GM21825 (cell line): ENCODE measurements at regions not wholly inside any gene's neighbourhood (a gene's known extent, or its start where the extent isn't known, plus 50 kb on each side); places are given as distances from the start of the nearest gene placed in this dataset.
"Not testable (repeated sequence)": the region's sequence is repeated elsewhere in the genome, so short reads cannot be mapped to it uniquely, and the experiment has no call there.

Experiments
- ATAC-seq: cut with Tn5 transposase; IDR thresholded peaks from one replicate; pipeline ENCODE4 v1.9.1; 2021; ENCODE audit warnings: mild to moderate bottlenecking, moderate library complexity; ENCODE audit not compliant: unreplicated experiment

DNA sequence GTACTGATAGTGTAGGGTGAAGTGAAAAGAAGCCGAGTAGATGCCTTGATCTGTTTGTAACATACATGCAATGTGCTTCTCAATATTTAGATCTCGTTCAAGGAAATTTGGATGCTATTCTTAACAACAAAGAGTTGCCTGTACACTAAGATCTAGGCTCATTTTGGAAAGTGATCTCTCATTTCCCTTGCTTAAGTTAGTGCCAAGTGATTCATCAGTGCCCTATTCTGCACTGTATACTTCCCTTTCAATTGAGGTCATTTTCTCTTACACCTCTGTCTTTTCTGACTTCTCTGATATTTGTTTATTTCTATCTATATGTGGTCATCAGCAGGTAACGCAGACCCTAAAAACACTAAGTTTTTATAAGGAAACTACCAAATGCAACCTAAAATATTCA lies 528.6 kb upstream of the PTPRD start:
- ATAC-seq: no peak

DNA sequence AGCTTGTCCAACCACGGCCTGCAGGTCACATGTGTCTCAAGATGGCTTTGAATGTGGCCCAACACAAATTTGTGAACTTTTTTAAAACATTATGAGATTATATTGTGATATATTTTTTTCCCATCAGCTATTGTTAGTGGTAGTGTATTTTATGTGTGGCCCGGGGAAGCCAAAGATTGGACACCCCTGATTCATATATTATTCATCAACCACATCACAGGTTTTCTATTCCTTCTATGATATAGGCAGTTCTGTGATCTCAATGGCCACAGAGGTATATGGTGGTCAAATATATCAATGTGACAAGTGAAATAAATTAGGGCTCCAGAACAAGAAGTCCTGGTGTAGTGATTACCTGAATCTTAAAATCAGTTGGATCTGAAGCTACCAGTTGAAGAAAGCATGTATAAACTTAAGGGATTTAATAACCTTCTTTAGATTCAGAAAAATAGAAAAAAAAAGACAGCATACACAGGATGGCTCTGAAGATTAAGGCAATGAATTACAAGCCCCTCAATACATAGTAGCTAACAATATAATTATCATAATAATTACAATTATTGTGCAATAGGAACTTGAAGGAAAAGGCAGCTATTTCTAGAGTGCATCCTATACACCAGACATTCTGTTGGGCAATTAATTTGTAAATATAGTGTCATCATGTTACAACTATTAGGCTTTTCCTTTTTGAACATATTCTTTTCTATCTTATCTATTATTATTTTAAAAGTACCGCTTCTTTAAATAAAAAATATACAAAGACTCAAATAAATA lies 530.4 kb upstream of the PTPRD start:
- no peak for ATAC-seq

DNA sequence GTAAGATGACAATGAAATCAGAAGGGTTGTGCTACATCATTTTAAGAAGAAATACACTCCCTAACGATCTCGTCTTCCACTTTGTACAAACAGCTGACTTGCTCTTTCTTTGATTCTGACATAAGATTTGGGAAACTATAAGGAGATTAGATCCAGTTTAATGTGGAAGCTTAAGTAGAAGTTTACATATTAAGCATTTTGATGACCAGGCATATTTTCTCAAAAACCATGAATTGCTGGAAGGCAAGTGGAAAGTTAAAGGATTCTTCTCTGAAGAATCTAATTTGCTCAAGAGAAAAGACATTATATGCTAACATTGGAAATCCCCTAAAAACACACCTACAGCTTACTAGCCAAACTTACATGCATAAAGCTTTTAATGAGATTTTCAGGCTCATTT lies 531.9 kb upstream of the PTPRD start:
- ATAC-seq: no peak

DNA sequence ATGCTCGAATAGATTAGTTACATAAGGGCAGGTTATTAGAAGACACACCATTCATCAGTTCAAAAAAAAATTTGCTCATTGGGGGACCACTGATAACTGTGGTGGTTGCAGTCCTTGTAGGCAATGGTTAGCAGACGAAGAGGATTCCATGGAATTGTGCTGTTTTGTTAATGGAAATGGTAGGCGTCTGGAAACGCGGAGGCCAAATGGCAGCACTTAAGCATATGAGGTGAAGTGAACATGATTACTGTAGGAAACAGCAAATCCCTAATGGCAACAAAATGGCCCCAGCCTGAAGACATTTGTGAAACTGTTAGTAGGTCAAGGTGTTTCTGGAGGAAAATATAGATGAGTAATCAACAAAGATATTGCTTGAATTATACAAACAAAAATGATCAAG lies 535.4 kb upstream of the PTPRD start:
- no peak for ATAC-seq

DNA sequence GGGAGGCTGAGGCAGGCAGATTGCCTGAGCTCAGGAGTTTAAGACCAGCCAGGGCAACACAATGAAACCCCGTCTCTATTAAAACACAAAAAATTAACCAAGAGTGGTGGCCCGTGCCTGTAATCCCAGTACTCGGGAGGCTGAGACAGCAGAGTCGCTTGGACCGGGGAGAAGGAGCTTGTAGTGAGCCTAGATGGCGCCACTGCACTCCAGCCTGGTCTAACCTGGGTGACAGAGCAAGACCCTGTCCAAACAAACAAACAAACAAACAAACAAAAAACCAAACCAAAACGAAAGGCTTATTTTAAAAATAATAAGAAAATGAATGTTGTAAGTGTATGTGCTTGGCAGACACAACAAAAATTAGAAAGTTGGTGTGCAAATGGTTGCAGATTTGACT lies 536.3 kb upstream of the PTPRD start:
- ATAC-seq: no peak

DNA sequence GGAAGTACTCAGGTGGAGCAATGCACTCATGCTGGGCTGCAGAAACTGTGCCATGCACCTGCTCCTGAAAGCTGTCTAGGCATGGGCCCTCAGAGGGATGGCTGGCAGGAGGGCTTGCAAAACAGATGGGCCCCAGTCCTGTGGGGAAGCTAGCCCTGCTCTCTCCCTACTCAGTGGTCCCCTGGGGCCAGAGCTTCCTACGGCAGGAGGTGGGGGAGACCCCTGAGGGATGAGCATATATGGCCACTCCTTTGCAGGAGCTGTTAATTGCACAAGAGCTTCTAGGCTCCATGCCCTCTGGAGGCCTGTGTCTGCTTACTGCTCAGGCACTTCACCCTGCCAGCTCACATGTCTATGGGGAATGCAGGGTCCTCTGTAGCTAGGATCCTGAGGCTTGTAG lies 545.3 kb upstream of the PTPRD start:
- no peak for ATAC-seq

DNA sequence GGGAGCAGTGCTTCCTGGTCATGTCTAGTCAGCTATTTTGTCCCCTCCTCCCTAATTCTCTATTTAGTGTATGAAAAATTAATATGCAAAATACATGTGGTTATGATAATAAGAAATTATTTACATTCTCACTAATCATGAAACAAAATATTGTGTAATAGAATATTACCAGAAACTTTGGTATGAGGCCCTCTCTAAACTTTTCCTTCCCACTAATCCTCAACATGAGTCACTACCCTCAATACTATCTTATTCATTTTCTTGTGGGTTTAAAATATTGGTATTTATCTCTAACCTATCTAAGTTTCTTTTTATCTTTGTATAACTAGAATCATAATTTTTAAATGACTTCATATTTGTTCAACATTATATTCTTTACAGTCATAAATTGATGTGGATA lies 545.9 kb upstream of the PTPRD start:
- ATAC-seq: no peak

DNA sequence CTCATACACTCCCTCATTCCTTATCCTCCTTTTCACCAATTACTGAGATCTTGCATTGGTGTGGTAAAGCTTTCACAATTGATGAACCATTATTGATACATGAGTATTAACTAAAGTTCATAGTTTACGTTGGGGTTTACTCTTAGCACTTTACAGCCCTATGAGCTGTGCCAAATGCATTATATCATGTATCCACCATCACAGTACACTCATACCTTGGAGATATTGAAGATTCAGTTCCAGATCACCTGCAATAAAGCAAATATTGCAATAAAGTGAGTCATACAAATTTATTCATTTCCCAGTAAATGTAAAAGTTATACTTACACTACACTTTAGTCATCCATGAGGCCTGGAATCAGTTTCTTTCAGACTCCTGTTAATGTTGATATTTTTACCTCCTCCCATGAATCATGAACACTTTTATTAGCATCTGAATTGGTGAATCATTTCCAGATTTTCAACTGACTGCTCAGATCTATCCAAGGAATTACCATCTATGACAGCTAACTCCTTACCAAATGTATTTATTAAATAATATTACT lies 546.6 kb upstream of the PTPRD start:
- no peak for ATAC-seq

DNA sequence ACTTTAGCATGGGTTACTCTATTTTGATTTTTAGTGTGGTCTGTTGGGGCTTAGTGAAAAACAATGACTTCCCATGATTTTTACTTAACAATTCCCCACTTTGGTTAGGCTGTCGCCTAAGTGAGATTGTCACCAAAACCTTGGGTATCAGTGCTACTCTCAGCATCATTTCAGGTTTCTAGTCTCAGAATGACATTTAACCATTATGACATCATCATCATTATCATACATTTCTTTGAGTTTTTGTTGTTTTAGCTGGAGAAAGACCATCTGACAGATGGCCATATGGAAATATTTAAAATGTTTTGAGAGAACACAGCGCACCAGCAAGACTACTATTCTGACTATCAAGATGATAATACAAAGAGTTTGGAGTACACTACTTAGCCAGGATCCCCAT lies 551.0 kb upstream of the PTPRD start:
- ATAC-seq: no peak

DNA sequence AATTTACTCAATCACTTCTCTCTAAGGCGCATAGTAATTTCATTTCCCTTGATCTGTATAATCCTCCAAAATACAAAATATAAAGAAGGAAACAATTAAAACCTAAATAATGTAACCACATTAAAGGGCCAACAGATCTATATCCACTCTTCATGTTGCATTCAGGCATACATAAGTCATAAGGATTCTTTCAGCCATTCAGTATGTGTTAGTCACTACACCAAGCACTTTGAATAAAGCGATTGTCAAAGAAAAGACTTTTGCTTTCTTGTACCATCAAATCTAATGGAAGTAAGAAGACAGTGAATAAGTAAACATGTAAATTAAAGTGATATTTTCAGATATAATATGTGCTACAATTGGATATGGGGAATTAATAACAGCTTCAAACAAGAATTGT lies 569.2 kb upstream of the PTPRD start:
- no peak for ATAC-seq

DNA sequence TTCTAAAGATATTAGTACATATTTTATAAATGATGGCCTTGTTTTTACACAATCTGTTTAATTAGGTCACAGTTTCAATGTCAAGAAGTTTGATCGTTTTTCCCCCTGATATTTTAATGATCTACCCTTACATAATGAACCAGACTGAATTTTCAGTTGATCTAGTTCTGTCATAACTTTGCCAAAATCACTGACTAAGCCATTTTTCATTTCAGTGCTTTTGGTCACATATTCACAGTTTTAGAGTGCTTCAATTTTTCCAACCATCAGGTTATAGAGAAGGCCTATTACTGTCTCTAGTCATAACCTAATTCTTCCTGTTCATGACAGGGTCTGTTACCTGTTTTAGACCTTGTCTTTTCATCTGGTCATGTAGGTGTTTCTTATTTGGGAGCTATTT lies 577.9 kb upstream of the PTPRD start:
- ATAC-seq: no peak

DNA sequence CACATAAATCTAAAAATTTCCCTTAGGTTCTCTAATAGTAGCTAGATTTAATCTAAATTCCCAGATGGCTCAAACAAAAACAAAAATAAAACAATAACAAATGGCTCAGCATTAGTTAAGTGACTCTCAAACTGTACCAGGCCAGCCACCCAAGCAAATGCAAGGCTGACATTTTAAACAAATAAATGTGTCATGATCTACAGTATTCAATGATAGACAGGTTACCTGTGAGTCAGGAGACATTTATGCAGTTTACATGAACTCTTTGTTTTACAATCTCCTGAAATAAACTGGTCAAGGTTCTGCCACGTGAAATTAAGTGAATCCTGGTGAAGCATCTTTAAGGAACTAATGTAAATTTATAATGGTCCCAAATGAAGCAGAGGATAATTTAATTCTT lies 580.2 kb upstream of the PTPRD start:
- ATAC-seq: no peak

DNA sequence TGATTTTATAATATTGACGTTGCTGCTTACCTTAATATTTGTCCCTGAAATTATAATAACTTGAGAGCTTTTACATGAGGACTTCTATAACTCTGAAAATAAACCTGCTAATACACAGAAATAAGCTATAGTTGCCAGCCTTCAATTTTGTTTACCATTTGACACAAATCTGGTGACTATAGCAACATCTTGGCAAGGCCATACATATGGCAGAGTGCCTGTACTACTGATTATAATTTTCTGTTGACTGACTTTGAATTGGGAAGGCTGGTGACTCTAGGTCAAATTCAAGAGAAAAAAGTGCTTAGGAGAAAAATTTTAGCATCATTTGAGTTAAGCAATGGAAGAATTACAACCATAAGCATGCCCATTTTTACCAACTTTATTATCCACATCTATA lies 581.4 kb upstream of the PTPRD start:
- ATAC-seq: no peak

DNA sequence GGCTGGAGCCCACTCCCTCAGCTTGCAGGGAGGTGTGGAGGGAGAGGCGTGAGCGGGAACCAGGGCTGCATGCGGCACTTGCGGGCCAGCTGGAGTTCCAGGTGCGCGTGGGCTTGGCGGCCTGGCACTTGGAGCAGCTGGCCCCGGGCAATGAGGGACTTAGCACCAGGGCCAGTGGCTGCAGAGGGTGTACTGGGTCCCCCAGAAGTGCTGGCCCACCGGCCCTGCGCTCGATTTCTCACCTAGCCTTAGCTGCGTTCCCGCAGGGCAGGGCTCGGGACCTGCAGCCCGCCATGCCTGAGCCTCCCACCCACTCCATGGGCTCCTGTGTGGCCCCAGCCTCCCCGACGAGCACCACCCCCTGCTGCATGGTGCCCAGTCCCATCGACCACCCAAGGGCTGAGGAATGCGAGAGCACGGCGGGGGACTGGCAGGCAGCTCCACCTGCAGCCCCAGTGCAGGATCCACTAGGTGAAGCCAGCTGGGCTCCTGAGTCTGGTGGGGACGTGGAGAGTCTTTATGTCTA lies 584.1 kb upstream of the PTPRD start:
- ATAC-seq: not testable (repeated sequence)

DNA sequence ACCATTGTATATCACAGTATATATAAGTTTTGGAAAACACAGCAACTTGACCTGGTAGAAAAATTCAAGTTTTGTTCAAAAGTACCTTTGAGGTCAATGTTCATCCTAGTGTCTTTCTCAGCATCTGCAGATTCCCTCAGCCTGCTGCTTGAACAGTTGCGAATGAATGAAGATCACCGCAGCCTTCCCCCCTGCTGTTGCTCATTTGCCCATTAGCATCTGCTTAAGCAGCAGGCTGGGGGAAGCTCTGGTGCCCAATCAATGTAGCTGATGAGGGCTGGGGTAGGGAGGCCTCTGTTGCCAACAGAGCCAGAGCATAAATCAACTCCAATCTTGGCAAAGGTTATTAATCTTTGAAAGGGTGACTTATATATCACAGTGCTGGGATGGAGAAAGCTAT lies 586.5 kb upstream of the PTPRD start:
- ATAC-seq: no peak

DNA sequence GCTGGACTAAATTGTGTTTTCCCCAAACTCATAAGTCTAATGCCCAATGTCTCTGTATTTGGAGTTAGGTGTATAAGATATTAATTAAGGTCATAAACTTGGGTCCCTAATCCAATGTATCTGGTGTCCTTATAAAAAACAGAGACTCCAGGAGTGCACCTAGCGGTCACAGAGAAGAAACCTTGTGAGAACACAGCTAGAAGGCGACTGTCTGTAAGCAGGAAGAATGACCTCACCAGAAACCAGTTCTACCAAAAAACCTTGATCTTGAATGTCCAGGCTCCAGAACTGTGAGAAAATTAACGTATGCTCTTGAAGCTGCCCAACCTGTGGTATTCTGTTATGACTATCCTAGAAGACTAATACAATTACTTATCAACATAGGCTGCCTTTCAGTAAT lies 591.7 kb upstream of the PTPRD start:
- ATAC-seq: no peak

DNA sequence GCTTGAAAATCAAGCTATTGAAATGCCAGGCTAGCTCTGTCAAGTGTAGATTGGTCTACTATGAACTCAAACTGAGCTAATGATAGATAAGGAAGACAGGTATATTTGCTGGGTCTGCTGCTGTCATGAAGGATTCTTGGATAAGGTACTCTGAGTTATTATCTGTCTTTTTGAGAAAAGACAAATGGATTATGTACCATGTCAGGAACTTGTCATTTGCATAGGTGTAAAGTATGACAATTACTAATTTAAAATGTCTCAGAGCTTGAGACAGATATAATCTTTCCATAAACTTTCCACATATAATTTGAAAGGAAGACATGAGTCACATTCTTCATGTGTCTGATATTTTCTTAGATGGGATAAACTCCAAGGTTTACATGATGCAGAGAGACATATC lies 594.1 kb upstream of the PTPRD start:
- no peak for ATAC-seq

DNA sequence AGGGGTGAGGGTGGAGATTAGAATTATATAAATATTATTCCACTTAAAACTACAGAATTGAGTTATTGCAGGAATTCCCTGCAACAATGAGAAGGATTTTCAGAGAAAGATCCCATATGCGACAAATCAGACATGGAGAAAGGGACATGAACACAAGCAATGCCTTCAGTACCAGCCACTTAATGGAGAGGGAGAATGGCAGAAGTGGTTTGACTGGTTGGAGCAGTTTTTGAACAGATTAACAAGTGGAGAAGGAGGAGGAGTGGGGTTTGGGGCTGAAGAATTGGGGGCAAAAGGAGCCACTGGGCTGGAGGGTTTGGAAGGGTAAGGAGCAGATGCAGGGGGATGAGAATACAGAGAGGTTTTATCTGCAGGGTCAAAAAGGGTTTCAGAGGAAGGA lies 620.9 kb upstream of the PTPRD start:
- ATAC-seq: no peak

DNA sequence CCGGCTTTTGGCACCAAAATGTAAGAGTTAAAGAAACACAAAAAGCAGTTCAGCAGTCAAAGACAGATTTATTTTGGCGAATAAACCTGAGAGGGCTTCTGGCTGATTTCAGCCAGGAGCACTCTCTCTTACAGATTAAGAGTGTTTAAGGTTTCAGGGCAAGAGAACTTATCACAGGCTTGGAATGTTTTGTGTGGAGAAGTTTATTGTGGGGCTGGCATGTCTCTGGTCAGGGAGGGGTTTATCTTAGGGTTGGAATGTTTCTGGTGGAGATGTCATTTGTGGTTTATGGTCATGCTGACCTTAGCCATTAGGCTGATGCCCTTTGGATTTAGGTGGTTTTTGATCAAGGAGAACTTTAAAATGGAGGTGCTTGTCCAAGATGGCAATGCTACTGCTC lies 622.3 kb upstream of the PTPRD start:
- ATAC-seq: no peak

DNA sequence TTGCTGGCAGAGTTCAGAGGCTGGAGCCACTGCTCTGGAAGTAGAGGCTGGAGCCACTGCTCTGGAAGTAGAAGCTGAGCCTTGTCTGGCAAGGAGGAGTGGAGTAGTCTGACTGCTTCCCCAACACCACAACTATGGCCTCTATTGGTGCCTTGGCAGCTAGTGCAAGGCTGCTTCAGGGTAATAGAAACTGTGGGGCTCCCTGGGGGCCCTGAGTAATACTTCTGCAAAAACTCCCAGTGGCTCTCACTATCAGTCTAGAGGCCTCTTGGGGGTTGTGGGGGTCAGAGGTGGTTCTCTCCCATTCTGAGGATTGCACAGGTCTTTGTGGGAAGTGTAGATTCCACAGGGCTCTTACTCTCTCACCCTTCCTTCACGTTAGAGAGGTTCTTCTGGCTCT lies 629.0 kb upstream of the PTPRD start:
- ATAC-seq: no peak

DNA sequence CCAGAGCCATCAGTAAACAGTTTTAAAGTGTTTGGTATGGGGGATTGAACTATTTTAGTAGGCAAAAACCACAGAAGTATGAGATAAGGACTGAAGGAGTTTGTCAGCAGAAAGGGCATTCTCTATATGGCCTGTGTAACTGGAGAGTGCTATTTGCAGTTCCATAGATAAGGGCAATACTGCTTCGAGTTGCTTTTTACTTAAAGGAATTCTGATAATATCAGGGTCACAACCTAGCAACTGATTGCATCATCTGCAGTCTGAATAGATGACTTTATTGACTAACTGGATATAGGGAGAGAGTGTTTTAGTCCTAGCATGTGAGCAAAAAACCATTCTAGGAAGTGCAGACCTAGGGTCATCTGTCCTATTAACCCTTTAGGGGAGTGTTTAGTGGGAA lies 645.2 kb upstream of the PTPRD start:
- no peak for ATAC-seq

DNA sequence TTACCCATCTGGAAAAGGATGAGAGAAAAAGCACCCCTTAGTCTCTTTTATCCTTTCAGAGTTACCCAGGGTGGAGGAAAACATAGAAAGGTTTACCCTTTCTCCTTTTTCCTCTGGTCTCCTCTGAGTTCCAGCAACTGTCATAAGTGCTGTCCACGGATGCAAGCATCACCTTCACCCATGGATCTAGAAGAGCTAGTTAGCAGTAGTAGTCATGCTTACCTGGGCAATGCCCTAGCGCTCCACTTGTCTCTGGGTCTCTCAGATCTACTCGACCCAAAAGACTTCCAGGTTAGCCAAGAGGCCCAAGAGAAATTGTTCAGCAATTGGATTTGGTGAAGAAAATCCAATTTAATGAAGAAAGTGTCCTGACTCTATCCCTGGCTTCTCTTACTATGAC lies 656.2 kb upstream of the PTPRD start:
- no peak for ATAC-seq

DNA sequence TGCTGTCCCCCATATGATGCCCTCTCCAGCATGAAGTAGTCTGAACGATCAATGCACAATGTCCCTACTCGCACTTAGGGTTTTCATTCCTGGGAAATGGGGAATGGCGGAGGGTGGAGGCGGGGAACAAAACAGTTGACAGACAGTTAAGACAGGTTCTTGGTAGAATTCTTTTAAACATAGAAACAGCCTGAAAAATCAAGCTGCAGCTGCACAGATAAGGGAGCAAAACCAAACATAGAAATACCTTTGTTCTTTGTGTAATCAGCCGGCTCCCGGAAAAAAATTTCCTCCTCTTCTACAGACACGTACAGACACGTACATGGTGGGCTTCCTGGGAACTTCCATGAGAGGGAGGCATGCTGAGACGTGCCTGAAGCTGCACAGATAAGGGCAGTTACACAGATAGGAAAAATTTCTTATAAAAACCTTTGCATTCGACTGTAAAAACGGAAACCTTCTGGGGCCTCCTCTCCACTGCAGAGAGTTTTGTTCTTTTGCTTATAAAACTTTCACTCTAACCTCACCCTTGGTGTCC lies 662.4 kb upstream of the PTPRD start:
- no peak for ATAC-seq
